SK-N-SH treated with all-trans-retinoic acid at 6 μM for 48 hours (cell line): ENCODE measurements at regions not wholly inside any gene's neighbourhood (a gene's known extent, or its start where the extent isn't known, plus 50 kb on each side); places are given as distances from the start of the nearest gene placed in this dataset.

Source experiments
- ATAC-seq: fragments of 200-7000 bp; cut with Tn5 transposase; 3 replicates; pipeline ENCODE4 v1.9.1; 2020; ENCODE audit warnings: mild to moderate bottlenecking, moderate library complexity
- ARNTL ChIP-seq: fragments of 450-650 bp; formaldehyde crosslinking; IDR thresholded peaks from 2 replicates; pipeline ENCODE4 v1.5.0; 2020; ENCODE audit warnings: low read depth, mild to moderate bottlenecking, moderate library complexity, borderline replicate concordance
- BACH2 ChIP-seq: fragments of 250-450 bp; sonication (Bioruptor Pico); IDR thresholded peaks from 2 replicates; pipeline ENCODE4 v1.9.0; 2021; ENCODE audit warnings: mild to moderate bottlenecking, borderline replicate concordance
- CSDC2 ChIP-seq: fragments of 250-450 bp; sonication (Bioruptor Pico); IDR thresholded peaks from 2 replicates; pipeline ENCODE4 v1.5.0; 2020; ENCODE audit warnings: mild to moderate bottlenecking, moderate library complexity
- ESRRG ChIP-seq: fragments of 250-450 bp; sonication (Bioruptor Pico); IDR thresholded peaks from 2 replicates; pipeline ENCODE4 v1.6.1; 2021; ENCODE audit warnings: mild to moderate bottlenecking
- GLIS3 ChIP-seq: fragments of 250-450 bp; sonication (Bioruptor Pico); IDR thresholded peaks from 2 replicates; pipeline ENCODE4 v1.5.0; 2020; ENCODE audit warnings: mild to moderate bottlenecking, moderate library complexity
- ISL1 ChIP-seq: fragments of 250-450 bp; sonication (Bioruptor Pico); IDR thresholded peaks from 2 replicates; pipeline ENCODE4 v2.1.2; 2022; ENCODE audit warnings: mild to moderate bottlenecking, moderate library complexity
- OSR1 ChIP-seq: fragments of 250-450 bp; sonication (Bioruptor Pico); IDR thresholded peaks from 2 replicates; pipeline ENCODE4 v1.8.0; 2022; ENCODE audit warnings: moderate library complexity, mild to moderate bottlenecking, inconsistent platforms
- POU6F1 ChIP-seq: fragments of 250-450 bp; sonication (Bioruptor Pico); IDR thresholded peaks from 2 replicates; pipeline ENCODE4 v1.8.0; 2021; ENCODE audit warnings: low read depth, mild to moderate bottlenecking, moderate library complexity, borderline replicate concordance
- PPARA ChIP-seq: fragments of 250-450 bp; sonication (Bioruptor Pico); IDR thresholded peaks from 2 replicates; pipeline ENCODE4 v1.5.0; 2020; ENCODE audit warnings: mild to moderate bottlenecking, borderline replicate concordance
- RARB ChIP-seq: fragments of 250-450 bp; sonication (Bioruptor Pico); IDR thresholded peaks from 2 replicates; pipeline ENCODE4 v1.8.0; 2021; ENCODE audit warnings: mild to moderate bottlenecking, moderate library complexity
- SNAI2 ChIP-seq: fragments of 250-450 bp; sonication (Bioruptor Pico); IDR thresholded peaks from 2 replicates; pipeline ENCODE4 v1.5.0; 2020; ENCODE audit warnings: mild to moderate bottlenecking, moderate library complexity
- TCF4 ChIP-seq: fragments of 250-450 bp; sonication (Bioruptor Pico); IDR thresholded peaks from 2 replicates; pipeline ENCODE4 v1.8.0; 2021; ENCODE audit warnings: mild to moderate bottlenecking, moderate library complexity, borderline replicate concordance
- TOX ChIP-seq: fragments of 250-450 bp; sonication (Bioruptor Pico); IDR thresholded peaks from 2 replicates; pipeline ENCODE4 v1.8.0; 2021; ENCODE audit warnings: mild to moderate bottlenecking, moderate library complexity, borderline replicate concordance
- TSHZ2 ChIP-seq: fragments of 250-450 bp; sonication (Bioruptor Pico); IDR thresholded peaks from 2 replicates; pipeline ENCODE4 v1.5.0; 2020; ENCODE audit warnings: mild to moderate bottlenecking, moderate library complexity
- ZFP3 ChIP-seq: fragments of 250-450 bp; sonication (Bioruptor Pico); IDR thresholded peaks from 2 replicates; pipeline ENCODE4 v1.5.0; 2020; ENCODE audit warnings: mild to moderate bottlenecking, moderate library complexity
- ZNF565 ChIP-seq: fragments of 450-650 bp; formaldehyde crosslinking; conservative IDR thresholded peaks from 2 replicates; pipeline ENCODE4 v1.5.0; 2020; ENCODE audit warnings: low read depth, mild to moderate bottlenecking, moderate library complexity
- ZNF70 ChIP-seq: fragments of 450-650 bp; formaldehyde crosslinking; IDR thresholded peaks from 2 replicates; pipeline ENCODE4 v1.5.0; 2020; ENCODE audit warnings: mild to moderate bottlenecking, moderate library complexity
- ZNF8 ChIP-seq: fragments of 450-650 bp; formaldehyde crosslinking; IDR thresholded peaks from 2 replicates; pipeline ENCODE4 v1.5.0; 2020; ENCODE audit warnings: mild to moderate bottlenecking, moderate library complexity
- TF ChIP-seq, protein P1 (sequence below): fragments of 250-450 bp; sonication (Bioruptor Pico); IDR thresholded peaks from 2 replicates; pipeline ENCODE4 v1.5.1; 2020; ENCODE audit warnings: low read depth, mild to moderate bottlenecking, moderate library complexity
- TF ChIP-seq, protein P2 (sequence below): fragments of 250-450 bp; sonication (Bioruptor Pico); IDR thresholded peaks from 2 replicates; pipeline ENCODE4 v1.8.0; 2020; ENCODE audit warnings: mild to moderate bottlenecking, moderate library complexity, borderline replicate concordance

- no peak for ATAC-seq
- TF ChIP-seq ESRRG = no peak
- TF ChIP-seq, protein P1, sequence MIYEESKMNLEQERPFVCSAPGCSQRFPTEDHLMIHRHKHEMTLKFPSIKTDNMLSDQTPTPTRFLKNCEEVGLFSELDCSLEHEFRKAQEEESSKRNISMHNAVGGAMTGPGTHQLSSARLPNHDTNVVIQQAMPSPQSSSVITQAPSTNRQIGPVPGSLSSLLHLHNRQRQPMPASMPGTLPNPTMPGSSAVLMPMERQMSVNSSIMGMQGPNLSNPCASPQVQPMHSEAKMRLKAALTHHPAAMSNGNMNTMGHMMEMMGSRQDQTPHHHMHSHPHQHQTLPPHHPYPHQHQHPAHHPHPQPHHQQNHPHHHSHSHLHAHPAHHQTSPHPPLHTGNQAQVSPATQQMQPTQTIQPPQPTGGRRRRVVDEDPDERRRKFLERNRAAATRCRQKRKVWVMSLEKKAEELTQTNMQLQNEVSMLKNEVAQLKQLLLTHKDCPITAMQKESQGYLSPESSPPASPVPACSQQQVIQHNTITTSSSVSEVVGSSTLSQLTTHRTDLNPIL = no peak
- TF ChIP-seq, protein P2, sequence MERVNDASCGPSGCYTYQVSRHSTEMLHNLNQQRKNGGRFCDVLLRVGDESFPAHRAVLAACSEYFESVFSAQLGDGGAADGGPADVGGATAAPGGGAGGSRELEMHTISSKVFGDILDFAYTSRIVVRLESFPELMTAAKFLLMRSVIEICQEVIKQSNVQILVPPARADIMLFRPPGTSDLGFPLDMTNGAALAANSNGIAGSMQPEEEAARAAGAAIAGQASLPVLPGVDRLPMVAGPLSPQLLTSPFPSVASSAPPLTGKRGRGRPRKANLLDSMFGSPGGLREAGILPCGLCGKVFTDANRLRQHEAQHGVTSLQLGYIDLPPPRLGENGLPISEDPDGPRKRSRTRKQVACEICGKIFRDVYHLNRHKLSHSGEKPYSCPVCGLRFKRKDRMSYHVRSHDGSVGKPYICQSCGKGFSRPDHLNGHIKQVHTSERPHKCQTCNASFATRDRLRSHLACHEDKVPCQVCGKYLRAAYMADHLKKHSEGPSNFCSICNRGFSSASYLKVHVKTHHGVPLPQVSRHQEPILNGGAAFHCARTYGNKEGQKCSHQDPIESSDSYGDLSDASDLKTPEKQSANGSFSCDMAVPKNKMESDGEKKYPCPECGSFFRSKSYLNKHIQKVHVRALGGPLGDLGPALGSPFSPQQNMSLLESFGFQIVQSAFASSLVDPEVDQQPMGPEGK (CRISPR knock-in tag) = no peak
- no peak for TF ChIP-seq CSDC2 (CRISPR knock-in tag)
- no peak for TF ChIP-seq RARB (CRISPR knock-in tag)
- TF ChIP-seq ZNF70 (CRISPR knock-in tag) = no peak
- no peak for TF ChIP-seq TOX (CRISPR knock-in tag)
- TF ChIP-seq ISL1 = no peak
- no peak for TF ChIP-seq POU6F1
- TF ChIP-seq GLIS3 (CRISPR knock-in tag) = no peak
- TF ChIP-seq ZNF565 (CRISPR knock-in tag) = no peak
- no peak for TF ChIP-seq BACH2 (CRISPR knock-in tag)
- no peak for TF ChIP-seq ZFP3 (CRISPR knock-in tag)
- no peak for TF ChIP-seq ZNF8 (CRISPR knock-in tag)
- TF ChIP-seq TSHZ2 (CRISPR knock-in tag) = no peak
Observed at GRCh38 chr12:5197656-5198055, 154.0 kb downstream of the KCNA5 start.

GRCh38 chr12:5200278-5201087, 156.8 kb downstream of the KCNA5 start:
- peak; percentile 77 for ATAC-seq
- TF ChIP-seq ZFP3 (CRISPR knock-in tag) = no peak
- no peak for TF ChIP-seq ZNF70 (CRISPR knock-in tag)
- no peak for TF ChIP-seq GLIS3 (CRISPR knock-in tag)
- no peak for TF ChIP-seq ARNTL (CRISPR knock-in tag)
- TF ChIP-seq ISL1 = no peak
- TF ChIP-seq PPARA = no peak
- TF ChIP-seq TCF4 (CRISPR knock-in tag) = no peak

GRCh38 chr12:5201554-5202218, 158.0 kb downstream of the KCNA5 start:
- TF ChIP-seq ARNTL (CRISPR knock-in tag) = no peak
- no peak for TF ChIP-seq ZNF565 (CRISPR knock-in tag)
- TF ChIP-seq SNAI2 = no peak
- TF ChIP-seq ISL1 = no peak
- ATAC-seq = no peak

- no peak for ATAC-seq
- TF ChIP-seq ZNF8 (CRISPR knock-in tag) (no peak), TOX (CRISPR knock-in tag) (no peak), POU6F1 (no peak), GLIS3 (CRISPR knock-in tag) (no peak), ARNTL (CRISPR knock-in tag) (no peak), SNAI2 (no peak), PPARA (no peak), ZFP3 (CRISPR knock-in tag) (no peak), RARB (CRISPR knock-in tag) (no peak), OSR1 (CRISPR knock-in tag) (no peak), ZNF70 (CRISPR knock-in tag) (no peak), ISL1 (no peak), TCF4 (CRISPR knock-in tag) (no peak), BACH2 (CRISPR knock-in tag) (no peak)
- TF ChIP-seq, protein P1 = no peak
- TF ChIP-seq, protein P2 (CRISPR knock-in tag) = no peak
Observed at GRCh38 chr12:5203274-5203673, 159.6 kb downstream of the KCNA5 start.
